PFSK-1 (cell line): ENCODE measurements at regions not wholly inside any gene's neighbourhood (a gene's known extent, or its start where the extent isn't known, plus 50 kb on each side); places are given as distances from the start of the nearest gene placed in this dataset.

Experiments used
- FOXP2 ChIP-seq: optimal IDR thresholded peaks from 2 replicates; pipeline ENCODE3; 2011; ENCODE audit warnings: borderline replicate concordance, control low read depth, inconsistent platforms; ENCODE audit not compliant: insufficient read depth; ENCODE audit errors: extremely low read length, extremely low read depth
- POLR2AphosphoS5 ChIP-seq: IDR thresholded peaks from 2 replicates; pipeline ENCODE4 v1.6.1; 2012; ENCODE audit warnings: low read depth, mild to moderate bottlenecking, control low read depth, low read length, moderate library complexity
- REST ChIP-seq, 2 experiments: IDR thresholded peaks; 2 replicates each; pipeline versions ENCODE4 v1.6.1 to v1.8.0; 2011 to 2012; ENCODE audit warnings: low read depth in 2 of 2, low read length in 2 of 2, control low read depth in 1 of 2, inconsistent platforms in 1 of 2, mild to moderate bottlenecking in 1 of 2, moderate library complexity in 1 of 2; ENCODE audit not compliant: insufficient read depth in 1 of 2
- SIN3A ChIP-seq: IDR thresholded peaks from 2 replicates; pipeline ENCODE4 v1.6.1; 2012; ENCODE audit warnings: mild to moderate bottlenecking, low read length, moderate library complexity, borderline replicate concordance; ENCODE audit not compliant: insufficient read depth
- TAF1 ChIP-seq: IDR thresholded peaks from 2 replicates; pipeline ENCODE4 v1.6.1; 2012; ENCODE audit warnings: low read length, control low read depth, borderline replicate concordance; ENCODE audit not compliant: insufficient read depth

DNA sequence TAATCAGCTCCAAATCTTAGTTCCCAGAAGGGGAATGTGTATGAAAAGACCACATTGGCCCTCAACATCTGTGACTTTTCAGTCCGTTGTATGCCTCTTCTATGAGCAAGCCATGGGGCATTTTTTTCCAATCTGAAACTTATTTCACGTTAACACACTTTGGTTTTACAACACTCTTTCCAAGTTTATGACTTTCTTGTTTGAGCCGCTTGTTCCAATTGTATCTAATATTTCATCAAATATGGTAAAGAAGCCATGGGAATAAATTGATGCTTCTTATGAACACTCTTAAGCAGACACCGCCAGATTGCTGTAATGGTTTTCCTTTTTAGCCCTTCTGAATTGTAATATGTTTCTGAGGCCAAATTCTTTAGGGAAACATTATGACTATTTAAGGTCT, 359.9 kb downstream of the HLX start:
- TF ChIP-seq TAF1 (no peak), REST (IDR thresholded peaks at IDR 0.05; ENCODE audit: insufficient read depth in 1 of 2, low read depth in 2 of 2, low read length in 2 of 2) (no peak), SIN3A (no peak), POLR2AphosphoS5 (no peak), FOXP2 (no peak)

GRCh38 chr1:221239792-221240191, 360.5 kb downstream of the HLX start:
- TF ChIP-seq TAF1 (no peak), POLR2AphosphoS5 (no peak), REST (IDR thresholded peaks at IDR 0.05; ENCODE audit: insufficient read depth in 1 of 2, low read depth in 2 of 2, low read length in 2 of 2) (no peak), SIN3A (no peak), FOXP2 (no peak)

GRCh38 chr1:221240690-221241089, 361.4 kb downstream of the HLX start:
- TF ChIP-seq POLR2AphosphoS5 (no peak), SIN3A (no peak), FOXP2 (no peak), REST (IDR thresholded peaks at IDR 0.05; ENCODE audit: insufficient read depth in 1 of 2, low read depth in 2 of 2, low read length in 2 of 2) (no peak), TAF1 (no peak)

DNA sequence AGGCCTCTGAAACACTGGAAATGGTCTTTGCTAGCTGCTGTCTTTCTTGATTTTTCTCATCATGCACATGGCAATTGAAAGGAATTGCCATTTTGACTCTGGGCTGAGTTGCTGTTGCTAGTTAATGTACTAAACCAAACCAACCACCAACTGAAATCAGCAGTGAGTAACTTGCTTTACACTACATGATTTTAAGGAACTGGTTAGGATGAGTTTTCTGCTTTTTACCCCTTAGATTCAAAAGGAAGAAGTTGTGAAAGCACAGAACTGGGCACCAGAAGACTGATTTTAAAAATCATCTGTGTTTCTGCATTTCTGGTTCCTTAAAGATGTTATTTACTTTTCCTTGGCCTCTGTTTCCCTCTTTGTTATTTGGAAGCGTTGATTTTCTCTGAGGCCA, 361.9 kb downstream of the HLX start:
- no peak for TF ChIP-seq REST (IDR thresholded peaks at IDR 0.05; ENCODE audit: insufficient read depth in 1 of 2, low read depth in 2 of 2, low read length in 2 of 2)
- no peak for TF ChIP-seq SIN3A
- no peak for TF ChIP-seq POLR2AphosphoS5
- TF ChIP-seq TAF1: no peak
- no peak for TF ChIP-seq FOXP2

GRCh38 chr1:221241592-221241991, 362.3 kb downstream of the HLX start:
- TF ChIP-seq FOXP2: no peak
- TF ChIP-seq SIN3A: no peak
- TF ChIP-seq TAF1: no peak
- no peak for TF ChIP-seq REST (IDR thresholded peaks at IDR 0.05; ENCODE audit: insufficient read depth in 1 of 2, low read depth in 2 of 2, low read length in 2 of 2)
- TF ChIP-seq POLR2AphosphoS5: no peak
